GM23248 (cell line): ENCODE measurements at regions not wholly inside any gene's neighbourhood (a gene's known extent, or its start where the extent isn't known, plus 50 kb on each side); places are given as distances from the start of the nearest gene placed in this dataset.

Source experiments
- DNase-seq: peaks from one replicate; pipeline ENCODE4 v3.0.0-alpha.2; 2015
- H2AFZ ChIP-seq: fragments of 200-600 bp; sonication (generic); 2 replicates; pipeline ENCODE4 v1.6.1; 2016; ENCODE audit warnings: antibody characterized with exemption
- H3F3A ChIP-seq: fragments of 200-600 bp; sonication (generic); 2 replicates; pipeline ENCODE4 v1.6.1; 2016; ENCODE audit warnings: mild to moderate bottlenecking, antibody characterized with exemption, mixed run types; ENCODE audit not compliant: insufficient read depth
- H3K27ac ChIP-seq: fragments of 200-600 bp; sonication (generic); 2 replicates; pipeline ENCODE4 v1.5.1; 2016; ENCODE audit warnings: mild to moderate bottlenecking
- H3K27me3 ChIP-seq: fragments of 200-600 bp; sonication (generic); replicated peaks from 2 replicates; pipeline ENCODE4 v1.6.1; 2016; ENCODE audit warnings: mild to moderate bottlenecking; ENCODE audit not compliant: insufficient read depth
- H3K36me3 ChIP-seq: fragments of 200-600 bp; sonication (generic); 2 replicates; pipeline ENCODE4 v1.6.1; 2016; ENCODE audit warnings: low read depth, mild to moderate bottlenecking
- H3K4me1 ChIP-seq: fragments of 200-600 bp; sonication (generic); 2 replicates; pipeline ENCODE4 v1.6.1; 2016; ENCODE audit warnings: mild to moderate bottlenecking; ENCODE audit not compliant: insufficient read depth
- H3K4me2 ChIP-seq: fragments of 200-600 bp; sonication (generic); one replicate; pipeline ENCODE4 v1.6.1; 2016; ENCODE audit warnings: mild to moderate bottlenecking; ENCODE audit not compliant: unreplicated experiment
- H3K4me3 ChIP-seq: fragments of 200-600 bp; sonication (generic); 2 replicates; pipeline ENCODE4 v1.5.1; 2016; ENCODE audit warnings: mild to moderate bottlenecking
- H3K79me2 ChIP-seq: fragments of 200-600 bp; sonication (generic); 2 replicates; pipeline ENCODE4 v1.6.1; 2016; ENCODE audit warnings: mild to moderate bottlenecking; ENCODE audit not compliant: insufficient read depth
- H3K9ac ChIP-seq: fragments of 200-600 bp; sonication (generic); 2 replicates; pipeline ENCODE4 v1.6.1; 2016; ENCODE audit warnings: mild to moderate bottlenecking
- H3K9me2 ChIP-seq: fragments of 200-600 bp; sonication (generic); 2 replicates; pipeline ENCODE4 v1.6.1; 2016; ENCODE audit warnings: mixed run types, mild to moderate bottlenecking, moderate library complexity; ENCODE audit not compliant: insufficient read depth
- H3K9me3 ChIP-seq: fragments of 200-600 bp; sonication (generic); one replicate; pipeline ENCODE4 v1.6.1; 2017; ENCODE audit warnings: low read depth
- H4K20me1 ChIP-seq: fragments of 200-600 bp; sonication (generic); 2 replicates; pipeline ENCODE4 v1.6.0; 2016; ENCODE audit not compliant: insufficient read depth
- EZH2 ChIP-seq: fragments of 200-600 bp; sonication (generic); IDR thresholded peaks from 2 replicates; pipeline ENCODE4 v1.6.1; 2018; ENCODE audit warnings: antibody characterized with exemption, mild to moderate bottlenecking; ENCODE audit not compliant: insufficient read depth, poor library complexity, severe bottlenecking
- EZH2phosphoT487 ChIP-seq: fragments of 200-600 bp; sonication (generic); IDR thresholded peaks from 2 replicates; pipeline ENCODE4 v1.6.1; 2018; ENCODE audit warnings: antibody characterized with exemption, moderate library complexity, mild to moderate bottlenecking, low read depth; ENCODE audit not compliant: insufficient read depth
- WGBS, 2 experiments: methylation state at CpG; one replicate each; pipeline ENCODE4 v1.1.6; 2015 to 2017; ENCODE audit warnings: low lambda C conversion rate in 2 of 2, low coverage in 1 of 2; ENCODE audit errors: missing lambda C conversion rate in 2 of 2; 5-methylcytosine and 5-hydroxymethylcytosine counted together
- in situ Hi-C: fragments of 300-500 bp; cut with MboI; formaldehyde crosslinking; loops from 2 replicates; pipeline ENCODE4 v1.15.0; 2020

DNA sequence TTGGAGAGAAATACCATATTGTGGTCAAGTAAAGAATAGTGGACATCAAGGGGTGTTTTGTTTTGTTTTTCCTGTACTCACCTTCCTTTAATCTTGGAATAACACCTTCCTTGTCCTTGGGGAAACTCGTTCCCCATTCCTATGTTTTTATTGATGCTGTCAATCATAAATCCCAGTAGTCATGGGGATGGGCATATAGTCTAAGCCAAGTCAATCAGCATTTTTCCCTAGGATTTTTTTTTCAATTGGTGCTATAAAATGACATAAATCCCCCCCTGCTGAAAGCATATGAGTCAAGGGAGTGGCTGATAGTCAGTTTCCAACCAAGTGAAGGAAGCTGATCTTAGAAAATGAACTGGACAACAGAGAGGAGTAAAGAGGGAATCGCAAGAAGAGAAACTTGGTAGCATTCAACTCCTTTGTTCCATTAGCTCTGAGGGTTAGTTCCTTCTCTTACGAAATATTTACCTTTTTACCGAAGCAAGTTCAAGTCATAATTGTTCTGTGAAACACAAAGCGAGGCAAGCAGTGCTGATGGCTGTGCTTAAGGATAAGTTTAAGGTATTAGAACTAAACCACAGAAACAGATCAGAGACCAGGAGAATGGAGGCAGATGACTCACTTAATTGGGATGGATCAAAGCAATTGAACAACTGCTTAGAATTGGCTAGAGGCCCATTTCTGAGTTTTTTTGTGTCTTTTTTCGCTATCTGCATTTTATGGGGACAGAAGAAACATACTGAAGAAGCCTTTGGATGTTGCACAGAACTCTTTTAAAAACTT lies 218.6 kb downstream of the SEMA6A start:
- Histone ChIP-seq H3K4me1 (no peaks in the 10 kb centered on the region), H3K79me2 (no peaks in the 10 kb centered on the region), H3K4me3 (no peak overlapping the region), H4K20me1 (no peaks in the 10 kb centered on the region), H3F3A (no peaks in the 10 kb centered on the region), H2AFZ (no peak overlapping the region), H3K9ac (no peak overlapping the region), H3K27me3 (no peaks in the 10 kb centered on the region), H3K27ac (no peak overlapping the region), H3K9me3 (peaks cover 6% of the 10 kb centered on the region), H3K4me2 (no peak overlapping the region), H3K36me3 (no peaks in the 10 kb centered on the region), H3K9me2 (no peaks in the 10 kb centered on the region)
- WGBS, 2 experiments = 79 to 86% methylated on average over 6 of the region's 6 CpGs
- DNase-seq = no peak
- TF ChIP-seq EZH2phosphoT487 = no peak
- no peak for TF ChIP-seq EZH2
- in situ Hi-C loops = no loop called here

DNA sequence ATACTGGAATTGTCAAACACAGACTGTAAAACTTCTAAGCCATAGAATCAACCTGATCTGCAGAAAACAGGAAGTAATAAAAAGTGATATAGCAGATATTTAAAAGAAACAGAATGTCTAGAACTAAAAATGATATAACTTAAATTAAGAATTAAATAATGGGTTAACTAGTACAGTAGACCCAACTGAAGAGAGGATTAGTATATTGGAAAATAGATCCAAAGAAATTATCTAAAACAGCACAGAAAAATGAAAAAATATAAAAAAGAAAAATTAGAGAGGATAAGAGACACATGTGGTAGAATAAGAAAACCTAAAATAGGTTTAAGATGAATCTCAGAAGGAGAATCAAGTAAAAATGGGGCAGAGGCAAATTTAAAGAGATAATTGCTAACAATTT lies 219.9 kb downstream of the SEMA6A start:
- Histone ChIP-seq H3K27ac (no peak overlapping the region), H3F3A (no peaks in the 10 kb centered on the region), H2AFZ (no peak overlapping the region), H3K27me3 (no peaks in the 10 kb centered on the region), H3K4me2 (no peak overlapping the region), H3K9me3 (peaks cover 6% of the 10 kb centered on the region), H3K4me1 (no peaks in the 10 kb centered on the region), H3K36me3 (no peaks in the 10 kb centered on the region), H3K9ac (no peak overlapping the region), H3K79me2 (no peaks in the 10 kb centered on the region), H3K4me3 (no peak overlapping the region), H4K20me1 (no peaks in the 10 kb centered on the region), H3K9me2 (no peaks in the 10 kb centered on the region)
- no peak for DNase-seq
- in situ Hi-C loops = no loop called here
- no peak for TF ChIP-seq EZH2
- no peak for TF ChIP-seq EZH2phosphoT487

DNA sequence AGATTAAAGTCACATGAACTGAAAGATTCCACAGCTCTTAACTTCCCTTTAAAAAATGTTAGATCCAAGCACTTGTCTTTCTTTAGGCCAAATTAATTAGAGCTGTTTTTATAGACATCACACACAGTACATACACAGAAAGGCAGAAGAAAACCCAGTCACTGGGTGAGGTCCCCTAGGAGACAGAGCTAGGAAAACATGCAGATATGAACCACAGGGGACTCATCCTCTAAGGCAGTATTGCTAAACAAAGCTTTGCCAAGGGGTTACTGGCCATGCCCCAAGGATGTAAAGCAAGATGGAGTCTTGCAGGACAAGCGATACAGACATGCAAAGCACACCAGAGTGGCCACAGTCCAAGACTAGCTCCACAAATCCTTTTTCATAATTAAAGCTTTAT lies 227.0 kb downstream of the SEMA6A start:
- no peak overlapping the region for H3K4me2 ChIP-seq
- no peak for DNase-seq
- no peaks in the 10 kb centered on the region for H3K79me2 ChIP-seq
- WGBS, 2 experiments = 64 to 68% methylated on average over 1 of the region's 1 CpG
- no peaks in the 10 kb centered on the region for H3K4me1 ChIP-seq
- H3F3A ChIP-seq = no peaks in the 10 kb centered on the region
- no peak overlapping the region for H3K4me3 ChIP-seq
- no peak overlapping the region for H2AFZ ChIP-seq
- in situ Hi-C loops = no loop called here
- no peaks in the 10 kb centered on the region for H3K9me2 ChIP-seq
- no peak overlapping the region for H3K27ac ChIP-seq
- H4K20me1 ChIP-seq = no peaks in the 10 kb centered on the region
- no peaks in the 10 kb centered on the region for H3K9me3 ChIP-seq
- H3K9ac ChIP-seq = no peak overlapping the region
- H3K36me3 ChIP-seq = no peaks in the 10 kb centered on the region
- no peaks in the 10 kb centered on the region for H3K27me3 ChIP-seq
- TF ChIP-seq EZH2phosphoT487 (no peak), EZH2 (no peak)

- Histone ChIP-seq H3K79me2 (no peaks in the 10 kb centered on the region), H3K4me2 (no peak overlapping the region), H3F3A (no peaks in the 10 kb centered on the region), H2AFZ (no peak overlapping the region), H3K4me3 (no peak overlapping the region), H4K20me1 (no peaks in the 10 kb centered on the region), H3K36me3 (no peaks in the 10 kb centered on the region), H3K4me1 (no peaks in the 10 kb centered on the region), H3K9ac (no peak overlapping the region), H3K9me2 (no peaks in the 10 kb centered on the region), H3K27ac (no peak overlapping the region), H3K27me3 (no peaks in the 10 kb centered on the region), H3K9me3 (no peaks in the 10 kb centered on the region)
- TF ChIP-seq EZH2 = no peak
- TF ChIP-seq EZH2phosphoT487 = no peak
- no peak for DNase-seq
- 69 to 77% methylated on average over 4 of the region's 4 CpGs for WGBS, 2 experiments
- in situ Hi-C loops = no loop called here
These were observed 230.7 kb downstream of the SEMA6A start for GRCh38 chr5:116343961-116344360.
